ENCODE measurements at regions not wholly inside any gene's neighbourhood (a gene's known extent, or its start where the extent isn't known, plus 50 kb on each side); places are given as distances from the start of the nearest gene placed in this dataset.

DNA sequence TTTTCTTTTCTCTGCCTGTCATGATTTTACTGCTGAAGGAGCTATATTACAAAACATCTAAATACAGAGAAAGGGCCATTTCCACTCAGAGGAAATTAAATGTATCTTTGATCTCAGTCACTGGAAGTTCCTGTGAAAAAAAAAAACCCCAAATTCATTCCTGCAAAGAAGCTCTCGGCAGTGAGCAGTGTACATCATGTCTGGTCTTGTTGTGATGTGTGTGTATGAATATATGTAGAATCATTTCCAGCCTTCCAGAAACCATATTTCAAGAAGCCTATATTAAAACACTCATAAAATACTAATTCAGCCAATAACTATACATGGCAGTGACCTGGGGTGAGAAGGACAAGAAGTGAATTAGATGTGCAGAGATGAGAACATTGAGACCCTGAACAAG lies 393.2 kb upstream of the TENM4 start:
- TF ChIP-seq, protein P1, sequence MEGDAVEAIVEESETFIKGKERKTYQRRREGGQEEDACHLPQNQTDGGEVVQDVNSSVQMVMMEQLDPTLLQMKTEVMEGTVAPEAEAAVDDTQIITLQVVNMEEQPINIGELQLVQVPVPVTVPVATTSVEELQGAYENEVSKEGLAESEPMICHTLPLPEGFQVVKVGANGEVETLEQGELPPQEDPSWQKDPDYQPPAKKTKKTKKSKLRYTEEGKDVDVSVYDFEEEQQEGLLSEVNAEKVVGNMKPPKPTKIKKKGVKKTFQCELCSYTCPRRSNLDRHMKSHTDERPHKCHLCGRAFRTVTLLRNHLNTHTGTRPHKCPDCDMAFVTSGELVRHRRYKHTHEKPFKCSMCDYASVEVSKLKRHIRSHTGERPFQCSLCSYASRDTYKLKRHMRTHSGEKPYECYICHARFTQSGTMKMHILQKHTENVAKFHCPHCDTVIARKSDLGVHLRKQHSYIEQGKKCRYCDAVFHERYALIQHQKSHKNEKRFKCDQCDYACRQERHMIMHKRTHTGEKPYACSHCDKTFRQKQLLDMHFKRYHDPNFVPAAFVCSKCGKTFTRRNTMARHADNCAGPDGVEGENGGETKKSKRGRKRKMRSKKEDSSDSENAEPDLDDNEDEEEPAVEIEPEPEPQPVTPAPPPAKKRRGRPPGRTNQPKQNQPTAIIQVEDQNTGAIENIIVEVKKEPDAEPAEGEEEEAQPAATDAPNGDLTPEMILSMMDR (IDR thresholded peaks at IDR 0.05): no peak
- TF ChIP-seq EP300 (IDR thresholded peaks at IDR 0.05): no peak
- no peak for TF ChIP-seq POLR2A (IDR thresholded peaks at IDR 0.05)
